ENCODE measurements at regions not wholly inside any gene's neighbourhood (a gene's known extent, or its start where the extent isn't known, plus 50 kb on each side); places are given as distances from the start of the nearest gene placed in this dataset.

DNA sequence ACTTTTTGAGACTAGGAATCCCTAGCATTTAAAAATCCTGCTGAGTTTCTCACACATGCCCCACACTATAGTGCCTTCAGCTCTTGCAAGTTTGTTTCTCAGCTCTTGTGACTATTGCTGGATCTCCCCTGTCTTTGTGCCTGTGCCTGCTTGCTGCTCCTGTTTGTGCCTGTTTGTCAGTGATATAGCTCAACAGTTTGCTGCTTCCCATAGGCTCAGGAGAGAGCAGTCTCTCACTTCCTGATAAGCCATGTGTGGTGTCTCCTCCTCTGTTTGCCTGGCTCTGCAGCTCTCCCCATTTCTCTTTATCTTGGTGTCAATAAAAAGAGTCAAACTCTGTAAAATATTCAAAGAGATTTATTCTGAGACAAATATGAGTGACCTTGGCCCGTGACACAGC is 259.8 kb upstream of the CLNK start:
- ATAC-seq (no peak), DNase-seq (ENCODE audit: low spot score) (no peak)
- TF ChIP-seq SOX15 (CRISPR knock-in tag; IDR thresholded peaks at IDR 0.05) (no peak), ZNF317 (CRISPR knock-in tag; IDR thresholded peaks at IDR 0.05; ENCODE audit: borderline replicate concordance, low read depth) (no peak), KAT7 (CRISPR knock-in tag; IDR thresholded peaks at IDR 0.05; ENCODE audit: borderline replicate concordance) (no peak), ELF4 (CRISPR knock-in tag; IDR thresholded peaks at IDR 0.05; ENCODE audit: low read depth) (no peak), GRHL2 (CRISPR knock-in tag; IDR thresholded peaks at IDR 0.05; ENCODE audit: insufficient replicate concordance, severe bottlenecking) (no peak), NFYB (CRISPR knock-in tag; conservative IDR thresholded peaks at IDR 0.05; ENCODE audit: low read depth) (no peak), SMAD3 (CRISPR knock-in tag; IDR thresholded peaks at IDR 0.05; ENCODE audit: borderline replicate concordance) (no peak), ZNF396 (CRISPR knock-in tag; IDR thresholded peaks at IDR 0.05; ENCODE audit: borderline replicate concordance) (no peak)
- TF ChIP-seq, protein P1, sequence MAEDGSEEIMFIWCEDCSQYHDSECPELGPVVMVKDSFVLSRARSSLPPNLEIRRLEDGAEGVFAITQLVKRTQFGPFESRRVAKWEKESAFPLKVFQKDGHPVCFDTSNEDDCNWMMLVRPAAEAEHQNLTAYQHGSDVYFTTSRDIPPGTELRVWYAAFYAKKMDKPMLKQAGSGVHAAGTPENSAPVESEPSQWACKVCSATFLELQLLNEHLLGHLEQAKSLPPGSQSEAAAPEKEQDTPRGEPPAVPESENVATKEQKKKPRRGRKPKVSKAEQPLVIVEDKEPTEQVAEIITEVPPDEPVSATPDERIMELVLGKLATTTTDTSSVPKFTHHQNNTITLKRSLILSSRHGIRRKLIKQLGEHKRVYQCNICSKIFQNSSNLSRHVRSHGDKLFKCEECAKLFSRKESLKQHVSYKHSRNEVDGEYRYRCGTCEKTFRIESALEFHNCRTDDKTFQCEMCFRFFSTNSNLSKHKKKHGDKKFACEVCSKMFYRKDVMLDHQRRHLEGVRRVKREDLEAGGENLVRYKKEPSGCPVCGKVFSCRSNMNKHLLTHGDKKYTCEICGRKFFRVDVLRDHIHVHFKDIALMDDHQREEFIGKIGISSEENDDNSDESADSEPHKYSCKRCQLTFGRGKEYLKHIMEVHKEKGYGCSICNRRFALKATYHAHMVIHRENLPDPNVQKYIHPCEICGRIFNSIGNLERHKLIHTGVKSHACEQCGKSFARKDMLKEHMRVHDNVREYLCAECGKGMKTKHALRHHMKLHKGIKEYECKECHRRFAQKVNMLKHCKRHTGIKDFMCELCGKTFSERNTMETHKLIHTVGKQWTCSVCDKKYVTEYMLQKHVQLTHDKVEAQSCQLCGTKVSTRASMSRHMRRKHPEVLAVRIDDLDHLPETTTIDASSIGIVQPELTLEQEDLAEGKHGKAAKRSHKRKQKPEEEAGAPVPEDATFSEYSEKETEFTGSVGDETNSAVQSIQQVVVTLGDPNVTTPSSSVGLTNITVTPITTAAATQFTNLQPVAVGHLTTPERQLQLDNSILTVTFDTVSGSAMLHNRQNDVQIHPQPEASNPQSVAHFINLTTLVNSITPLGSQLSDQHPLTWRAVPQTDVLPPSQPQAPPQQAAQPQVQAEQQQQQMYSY (CRISPR knock-in tag; IDR thresholded peaks at IDR 0.05) = no peak
- TF ChIP-seq, protein P2, sequence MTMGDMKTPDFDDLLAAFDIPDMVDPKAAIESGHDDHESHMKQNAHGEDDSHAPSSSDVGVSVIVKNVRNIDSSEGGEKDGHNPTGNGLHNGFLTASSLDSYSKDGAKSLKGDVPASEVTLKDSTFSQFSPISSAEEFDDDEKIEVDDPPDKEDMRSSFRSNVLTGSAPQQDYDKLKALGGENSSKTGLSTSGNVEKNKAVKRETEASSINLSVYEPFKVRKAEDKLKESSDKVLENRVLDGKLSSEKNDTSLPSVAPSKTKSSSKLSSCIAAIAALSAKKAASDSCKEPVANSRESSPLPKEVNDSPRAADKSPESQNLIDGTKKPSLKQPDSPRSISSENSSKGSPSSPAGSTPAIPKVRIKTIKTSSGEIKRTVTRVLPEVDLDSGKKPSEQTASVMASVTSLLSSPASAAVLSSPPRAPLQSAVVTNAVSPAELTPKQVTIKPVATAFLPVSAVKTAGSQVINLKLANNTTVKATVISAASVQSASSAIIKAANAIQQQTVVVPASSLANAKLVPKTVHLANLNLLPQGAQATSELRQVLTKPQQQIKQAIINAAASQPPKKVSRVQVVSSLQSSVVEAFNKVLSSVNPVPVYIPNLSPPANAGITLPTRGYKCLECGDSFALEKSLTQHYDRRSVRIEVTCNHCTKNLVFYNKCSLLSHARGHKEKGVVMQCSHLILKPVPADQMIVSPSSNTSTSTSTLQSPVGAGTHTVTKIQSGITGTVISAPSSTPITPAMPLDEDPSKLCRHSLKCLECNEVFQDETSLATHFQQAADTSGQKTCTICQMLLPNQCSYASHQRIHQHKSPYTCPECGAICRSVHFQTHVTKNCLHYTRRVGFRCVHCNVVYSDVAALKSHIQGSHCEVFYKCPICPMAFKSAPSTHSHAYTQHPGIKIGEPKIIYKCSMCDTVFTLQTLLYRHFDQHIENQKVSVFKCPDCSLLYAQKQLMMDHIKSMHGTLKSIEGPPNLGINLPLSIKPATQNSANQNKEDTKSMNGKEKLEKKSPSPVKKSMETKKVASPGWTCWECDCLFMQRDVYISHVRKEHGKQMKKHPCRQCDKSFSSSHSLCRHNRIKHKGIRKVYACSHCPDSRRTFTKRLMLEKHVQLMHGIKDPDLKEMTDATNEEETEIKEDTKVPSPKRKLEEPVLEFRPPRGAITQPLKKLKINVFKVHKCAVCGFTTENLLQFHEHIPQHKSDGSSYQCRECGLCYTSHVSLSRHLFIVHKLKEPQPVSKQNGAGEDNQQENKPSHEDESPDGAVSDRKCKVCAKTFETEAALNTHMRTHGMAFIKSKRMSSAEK (CRISPR knock-in tag; IDR thresholded peaks at IDR 0.05; ENCODE audit: borderline replicate concordance) = no peak
- TF ChIP-seq, protein P3, sequence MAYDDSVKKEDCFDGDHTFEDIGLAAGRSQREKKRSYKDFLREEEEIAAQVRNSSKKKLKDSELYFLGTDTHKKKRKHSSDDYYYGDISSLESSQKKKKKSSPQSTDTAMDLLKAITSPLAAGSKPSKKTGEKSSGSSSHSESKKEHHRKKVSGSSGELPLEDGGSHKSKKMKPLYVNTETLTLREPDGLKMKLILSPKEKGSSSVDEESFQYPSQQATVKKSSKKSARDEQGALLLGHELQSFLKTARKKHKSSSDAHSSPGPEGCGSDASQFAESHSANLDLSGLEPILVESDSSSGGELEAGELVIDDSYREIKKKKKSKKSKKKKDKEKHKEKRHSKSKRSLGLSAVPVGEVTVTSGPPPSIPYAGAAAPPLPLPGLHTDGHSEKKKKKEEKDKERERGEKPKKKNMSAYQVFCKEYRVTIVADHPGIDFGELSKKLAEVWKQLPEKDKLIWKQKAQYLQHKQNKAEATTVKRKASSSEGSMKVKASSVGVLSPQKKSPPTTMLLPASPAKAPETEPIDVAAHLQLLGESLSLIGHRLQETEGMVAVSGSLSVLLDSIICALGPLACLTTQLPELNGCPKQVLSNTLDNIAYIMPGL (CRISPR knock-in tag; IDR thresholded peaks at IDR 0.05) = no peak
- TF ChIP-seq, protein P4, sequence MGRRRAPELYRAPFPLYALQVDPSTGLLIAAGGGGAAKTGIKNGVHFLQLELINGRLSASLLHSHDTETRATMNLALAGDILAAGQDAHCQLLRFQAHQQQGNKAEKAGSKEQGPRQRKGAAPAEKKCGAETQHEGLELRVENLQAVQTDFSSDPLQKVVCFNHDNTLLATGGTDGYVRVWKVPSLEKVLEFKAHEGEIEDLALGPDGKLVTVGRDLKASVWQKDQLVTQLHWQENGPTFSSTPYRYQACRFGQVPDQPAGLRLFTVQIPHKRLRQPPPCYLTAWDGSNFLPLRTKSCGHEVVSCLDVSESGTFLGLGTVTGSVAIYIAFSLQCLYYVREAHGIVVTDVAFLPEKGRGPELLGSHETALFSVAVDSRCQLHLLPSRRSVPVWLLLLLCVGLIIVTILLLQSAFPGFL (CRISPR knock-in tag; IDR thresholded peaks at IDR 0.05; ENCODE audit: borderline replicate concordance) = no peak
- TF ChIP-seq, protein P5, sequence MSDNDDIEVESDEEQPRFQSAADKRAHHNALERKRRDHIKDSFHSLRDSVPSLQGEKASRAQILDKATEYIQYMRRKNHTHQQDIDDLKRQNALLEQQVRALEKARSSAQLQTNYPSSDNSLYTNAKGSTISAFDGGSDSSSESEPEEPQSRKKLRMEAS (CRISPR knock-in tag; IDR thresholded peaks at IDR 0.05) = no peak
- TF ChIP-seq, protein P6, sequence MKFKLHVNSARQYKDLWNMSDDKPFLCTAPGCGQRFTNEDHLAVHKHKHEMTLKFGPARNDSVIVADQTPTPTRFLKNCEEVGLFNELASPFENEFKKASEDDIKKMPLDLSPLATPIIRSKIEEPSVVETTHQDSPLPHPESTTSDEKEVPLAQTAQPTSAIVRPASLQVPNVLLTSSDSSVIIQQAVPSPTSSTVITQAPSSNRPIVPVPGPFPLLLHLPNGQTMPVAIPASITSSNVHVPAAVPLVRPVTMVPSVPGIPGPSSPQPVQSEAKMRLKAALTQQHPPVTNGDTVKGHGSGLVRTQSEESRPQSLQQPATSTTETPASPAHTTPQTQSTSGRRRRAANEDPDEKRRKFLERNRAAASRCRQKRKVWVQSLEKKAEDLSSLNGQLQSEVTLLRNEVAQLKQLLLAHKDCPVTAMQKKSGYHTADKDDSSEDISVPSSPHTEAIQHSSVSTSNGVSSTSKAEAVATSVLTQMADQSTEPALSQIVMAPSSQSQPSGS (CRISPR knock-in tag; IDR thresholded peaks at IDR 0.05; ENCODE audit: borderline replicate concordance, low read depth) = no peak
- TF ChIP-seq, protein P7, sequence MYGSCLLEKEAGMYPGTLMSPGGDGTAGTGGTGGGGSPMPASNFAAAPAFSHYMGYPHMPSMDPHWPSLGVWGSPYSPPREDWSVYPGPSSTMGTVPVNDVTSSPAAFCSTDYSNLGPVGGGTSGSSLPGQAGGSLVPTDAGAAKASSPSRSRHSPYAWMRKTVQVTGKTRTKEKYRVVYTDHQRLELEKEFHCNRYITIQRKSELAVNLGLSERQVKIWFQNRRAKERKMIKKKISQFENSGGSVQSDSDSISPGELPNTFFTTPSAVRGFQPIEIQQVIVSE (CRISPR knock-in tag; IDR thresholded peaks at IDR 0.05; ENCODE audit: borderline replicate concordance) = no peak
- TF ChIP-seq, protein P8, sequence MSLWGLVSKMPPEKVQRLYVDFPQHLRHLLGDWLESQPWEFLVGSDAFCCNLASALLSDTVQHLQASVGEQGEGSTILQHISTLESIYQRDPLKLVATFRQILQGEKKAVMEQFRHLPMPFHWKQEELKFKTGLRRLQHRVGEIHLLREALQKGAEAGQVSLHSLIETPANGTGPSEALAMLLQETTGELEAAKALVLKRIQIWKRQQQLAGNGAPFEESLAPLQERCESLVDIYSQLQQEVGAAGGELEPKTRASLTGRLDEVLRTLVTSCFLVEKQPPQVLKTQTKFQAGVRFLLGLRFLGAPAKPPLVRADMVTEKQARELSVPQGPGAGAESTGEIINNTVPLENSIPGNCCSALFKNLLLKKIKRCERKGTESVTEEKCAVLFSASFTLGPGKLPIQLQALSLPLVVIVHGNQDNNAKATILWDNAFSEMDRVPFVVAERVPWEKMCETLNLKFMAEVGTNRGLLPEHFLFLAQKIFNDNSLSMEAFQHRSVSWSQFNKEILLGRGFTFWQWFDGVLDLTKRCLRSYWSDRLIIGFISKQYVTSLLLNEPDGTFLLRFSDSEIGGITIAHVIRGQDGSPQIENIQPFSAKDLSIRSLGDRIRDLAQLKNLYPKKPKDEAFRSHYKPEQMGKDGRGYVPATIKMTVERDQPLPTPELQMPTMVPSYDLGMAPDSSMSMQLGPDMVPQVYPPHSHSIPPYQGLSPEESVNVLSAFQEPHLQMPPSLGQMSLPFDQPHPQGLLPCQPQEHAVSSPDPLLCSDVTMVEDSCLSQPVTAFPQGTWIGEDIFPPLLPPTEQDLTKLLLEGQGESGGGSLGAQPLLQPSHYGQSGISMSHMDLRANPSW (CRISPR knock-in tag; conservative IDR thresholded peaks at IDR 0.05; ENCODE audit: low read depth) = no peak
- Mint-ChIP-seq H3K4me3 (no peak overlapping the region), H3K27ac (no peak overlapping the region), H3K27me3 (ENCODE audit: low read depth) (peaks cover 22% of the 10 kb centered on the region), H3K36me3 (peaks cover 74% of the 10 kb centered on the region), H3K4me1 (no peaks in the 10 kb centered on the region), H3K9me3 (peaks cover 93% of the 10 kb centered on the region)
- POLR2A ChIA-PET = no interaction called here
- CTCF ChIA-PET = no interaction called here
